GM21717 (cell line): ENCODE measurements at regions not wholly inside any gene's neighbourhood (a gene's known extent, or its start where the extent isn't known, plus 50 kb on each side); places are given as distances from the start of the nearest gene placed in this dataset.

Experiments used
- ATAC-seq: cut with Tn5 transposase; IDR thresholded peaks from one replicate; pipeline ENCODE4 v1.9.1; 2021; ENCODE audit warnings: mild to moderate bottlenecking, moderate library complexity; ENCODE audit not compliant: unreplicated experiment

DNA sequence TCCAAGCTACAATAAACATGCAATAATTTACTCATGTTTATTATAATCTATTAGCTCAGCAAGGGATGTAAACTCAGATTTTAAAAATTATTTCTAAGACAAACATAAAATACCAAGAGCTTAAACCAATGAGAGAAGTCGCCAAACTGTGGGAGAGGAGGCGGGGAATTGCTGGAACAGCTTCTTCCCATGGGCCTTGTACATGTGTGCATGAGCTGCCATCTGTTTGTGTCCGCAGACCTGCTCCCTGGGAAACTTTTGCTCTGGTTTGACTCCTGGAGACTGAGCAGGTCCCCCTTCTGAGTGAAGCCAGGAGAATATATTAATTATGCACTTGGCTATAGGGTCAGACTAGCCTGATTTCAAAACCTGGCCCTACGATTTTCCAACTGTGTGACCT, 655.9 kb upstream of the SOX11 start:
- ATAC-seq = no peak

DNA sequence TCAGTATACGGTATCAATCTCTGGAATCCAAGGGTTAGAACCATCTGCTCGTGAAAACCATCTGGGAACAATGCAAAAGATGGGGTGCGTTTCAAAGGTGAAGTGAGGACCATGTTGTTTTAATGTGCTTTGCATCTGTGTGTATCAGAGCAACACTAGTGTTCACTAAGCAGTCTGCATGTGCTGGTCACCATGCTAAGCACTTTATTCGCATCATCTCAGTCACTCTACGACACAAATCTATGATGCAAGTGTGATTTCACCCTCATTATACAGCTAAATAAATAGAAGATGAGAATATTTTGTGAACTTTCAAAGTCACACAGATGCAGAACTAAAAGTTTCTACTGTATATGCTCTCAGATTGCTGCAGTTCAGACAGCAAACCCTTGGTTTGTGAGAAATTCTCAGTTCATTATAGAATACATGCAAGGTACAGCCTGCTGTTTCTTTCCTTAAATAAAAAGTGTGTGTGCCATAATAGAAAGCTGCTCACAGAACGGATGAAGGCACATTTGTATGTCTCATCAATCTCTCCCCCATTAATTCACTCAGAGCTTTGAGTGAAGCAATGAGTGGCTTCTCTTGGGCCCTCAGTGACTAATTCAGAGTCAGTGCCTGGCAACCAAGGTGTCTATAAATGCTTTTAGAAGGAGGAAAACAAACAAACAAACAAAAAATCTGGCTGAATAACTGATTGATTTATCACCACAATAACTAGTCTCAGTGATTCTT, 652.8 kb upstream of the SOX11 start:
- no peak for ATAC-seq

DNA sequence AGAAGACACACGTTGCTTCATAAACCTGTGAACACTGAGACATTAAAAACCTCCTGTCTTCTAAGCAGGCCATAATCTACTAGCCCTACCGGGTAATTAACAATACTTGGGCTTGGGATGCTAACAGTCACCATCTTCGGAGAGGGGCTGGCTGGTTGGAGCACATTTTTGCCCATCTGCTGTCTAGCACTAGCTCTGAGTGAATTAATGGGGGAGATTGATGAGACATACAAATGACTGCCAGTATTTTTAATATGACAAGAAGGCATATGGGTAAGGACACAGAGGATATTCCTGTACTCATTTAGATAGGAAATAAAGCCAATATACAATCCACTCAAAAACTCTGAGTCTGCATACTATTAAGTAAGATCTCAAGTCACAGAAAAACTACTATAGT, 651.6 kb upstream of the SOX11 start:
- no peak for ATAC-seq

DNA sequence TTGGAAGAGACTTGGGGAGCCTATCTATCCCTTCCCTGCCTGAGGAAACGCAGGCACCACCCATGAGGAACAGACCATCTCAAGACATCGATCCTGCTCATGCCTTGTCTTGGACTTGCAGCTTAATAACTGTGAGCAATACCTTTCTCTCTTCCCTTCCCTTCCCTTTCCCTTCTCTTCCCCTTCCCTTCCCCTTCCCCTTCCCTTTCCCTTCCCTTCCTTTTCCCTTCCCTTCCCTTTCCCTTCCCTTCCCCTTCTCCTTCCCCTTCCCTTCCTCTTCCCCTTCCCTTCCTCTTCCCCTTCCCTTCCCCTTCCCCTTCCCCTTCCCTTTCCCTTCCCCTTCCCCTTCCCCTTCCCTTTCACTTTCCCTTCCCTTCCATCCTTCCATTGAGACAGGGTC, 650.7 kb upstream of the SOX11 start:
- ATAC-seq = no peak

GRCh38 chr2:5042666-5043440, 649.3 kb upstream of the SOX11 start:
- ATAC-seq = no peak

DNA sequence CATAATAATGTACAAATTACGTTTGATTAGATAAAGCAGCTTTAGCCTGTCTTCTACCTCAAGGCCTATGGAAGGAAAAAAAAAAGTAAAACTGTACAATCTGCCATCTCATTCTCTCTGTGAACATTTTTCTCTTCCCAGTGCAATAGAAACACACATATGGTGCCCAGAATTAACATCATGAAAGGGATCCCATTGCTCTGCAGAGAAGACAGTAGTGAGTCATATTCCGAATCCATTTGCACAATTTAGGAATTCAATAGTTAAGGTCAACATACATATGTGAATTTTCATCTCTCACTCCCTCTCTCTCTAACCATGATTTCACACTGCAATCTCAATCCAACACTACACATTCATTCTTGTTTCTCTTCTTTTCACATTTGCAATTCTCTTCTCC, 640.9 kb upstream of the SOX11 start:
- no peak for ATAC-seq

GRCh38 chr2:5052905-5053304, 639.3 kb upstream of the SOX11 start:
- no peak for ATAC-seq

GRCh38 chr2:5057891-5058351, 634.3 kb upstream of the SOX11 start:
- ATAC-seq = no peak

DNA sequence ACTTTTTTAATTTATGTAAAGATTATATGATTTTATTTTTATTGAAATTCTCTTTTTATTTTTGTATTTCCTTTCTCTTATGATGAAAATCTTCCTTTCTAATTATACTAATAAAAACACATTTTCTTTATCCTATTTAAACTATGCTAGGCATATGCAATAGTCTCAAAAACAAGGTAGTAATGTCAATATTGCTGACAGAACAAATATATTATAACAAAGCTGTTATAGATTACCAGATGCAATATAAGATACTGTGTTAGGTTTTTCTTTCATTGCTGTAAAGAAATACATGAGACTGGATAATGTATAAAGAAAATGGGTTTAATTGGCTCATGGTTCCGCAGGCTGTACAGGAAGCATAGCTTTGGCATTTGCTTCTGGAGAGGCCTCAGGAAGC, 631.2 kb upstream of the SOX11 start:
- no peak for ATAC-seq

- ATAC-seq = no peak
Observed at GRCh38 chr2:5064687-5065086, 627.5 kb upstream of the SOX11 start.

DNA sequence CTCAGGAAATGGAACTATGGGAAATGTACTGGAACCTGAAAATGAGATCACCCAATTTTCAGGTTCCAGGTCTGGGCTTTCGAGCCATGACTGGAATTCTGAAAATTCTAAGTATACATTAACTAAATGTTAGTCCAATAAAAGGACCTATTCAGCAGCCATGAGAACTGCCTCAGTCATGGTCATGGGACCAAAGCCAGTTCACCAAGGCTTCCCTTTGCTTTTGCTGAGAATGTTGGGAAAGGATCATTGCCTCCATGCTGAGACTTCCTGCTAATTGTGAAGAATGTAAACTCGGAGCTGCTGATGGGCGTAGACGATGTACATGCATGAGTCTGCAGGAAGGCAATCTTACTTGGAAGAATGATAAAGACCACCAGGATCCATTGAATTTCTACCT, 624.4 kb upstream of the SOX11 start:
- no peak for ATAC-seq

- no peak for ATAC-seq
Observed at GRCh38 chr2:5070257-5070656, 621.9 kb upstream of the SOX11 start.

DNA sequence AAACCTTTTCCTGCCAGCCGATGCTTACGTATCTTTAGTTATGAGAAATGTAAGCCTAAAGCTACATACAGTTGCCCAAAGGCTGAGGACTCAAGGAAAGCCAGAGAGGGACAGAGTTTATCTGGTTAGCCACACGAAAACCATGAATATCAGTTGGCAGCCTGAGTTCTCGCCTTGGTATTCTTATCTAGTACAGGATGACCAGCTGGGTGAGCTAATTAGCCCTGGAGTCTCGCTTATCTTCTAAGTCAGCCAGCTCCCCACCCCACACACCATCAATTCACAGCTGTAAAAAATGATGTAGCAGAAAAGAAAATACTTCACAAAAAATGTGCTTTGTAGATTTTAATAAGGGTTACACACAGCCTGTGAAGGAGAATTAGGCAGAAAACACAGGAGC, 617.5 kb upstream of the SOX11 start:
- ATAC-seq = no peak

DNA sequence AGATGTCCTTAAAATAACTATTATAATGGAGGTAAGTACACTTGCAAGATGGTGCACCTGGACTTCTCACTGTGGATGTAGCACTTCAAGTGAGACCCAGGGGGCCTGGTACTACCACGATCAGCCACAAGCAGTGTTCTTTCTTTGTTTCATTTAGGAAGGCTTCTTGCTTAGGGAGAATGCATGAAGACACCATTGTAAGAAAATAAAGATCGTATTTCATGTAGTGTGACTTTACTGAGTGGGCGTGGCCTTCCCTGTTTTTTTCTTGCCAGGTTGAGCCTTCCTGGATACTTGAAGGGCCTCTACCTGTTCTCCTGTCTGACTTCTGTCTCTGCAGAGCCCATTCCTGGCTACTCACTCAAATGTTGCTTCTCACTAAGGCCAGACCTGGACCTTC, 615.6 kb upstream of the SOX11 start:
- ATAC-seq = no peak

GRCh38 chr2:5077479-5078089, 614.6 kb upstream of the SOX11 start:
- ATAC-seq = no peak

DNA sequence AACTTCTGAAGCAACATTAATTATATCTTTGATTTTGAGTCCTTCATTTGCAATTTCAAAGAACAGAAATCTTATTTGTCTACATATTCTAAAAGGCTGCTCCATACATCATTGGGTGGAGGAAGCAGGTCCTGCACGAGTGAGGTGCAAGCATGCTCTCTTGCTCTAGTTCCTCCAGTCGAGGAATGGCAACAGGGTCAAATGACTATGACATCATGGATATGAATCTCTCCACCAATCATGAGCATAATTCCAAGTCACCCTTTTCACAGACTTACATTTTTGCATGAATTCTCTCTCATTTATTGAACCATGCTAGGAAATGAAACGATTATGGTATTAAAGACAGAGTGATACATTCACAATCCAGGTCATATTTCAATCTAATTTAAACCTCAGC, 608.8 kb upstream of the SOX11 start:
- ATAC-seq = no peak

DNA sequence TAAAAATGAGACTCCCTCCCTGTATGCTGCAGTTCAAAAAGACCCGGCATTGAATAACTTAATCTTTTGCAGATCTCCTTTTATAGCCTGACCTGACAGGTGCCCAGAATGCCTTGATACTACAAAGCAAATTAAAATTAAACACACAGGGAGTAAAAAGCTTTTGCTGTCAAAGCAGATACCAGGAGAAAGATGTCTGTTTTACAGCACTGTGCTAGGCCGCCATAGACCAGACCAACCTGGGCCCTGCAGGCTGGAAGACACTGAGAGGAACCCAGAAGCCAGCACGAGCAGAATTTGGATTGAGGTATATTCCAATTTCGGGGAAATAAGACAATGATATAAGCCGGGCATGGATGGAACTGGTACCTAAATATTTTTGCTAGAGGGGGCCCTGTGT, 602.8 kb upstream of the SOX11 start:
- ATAC-seq = no peak

DNA sequence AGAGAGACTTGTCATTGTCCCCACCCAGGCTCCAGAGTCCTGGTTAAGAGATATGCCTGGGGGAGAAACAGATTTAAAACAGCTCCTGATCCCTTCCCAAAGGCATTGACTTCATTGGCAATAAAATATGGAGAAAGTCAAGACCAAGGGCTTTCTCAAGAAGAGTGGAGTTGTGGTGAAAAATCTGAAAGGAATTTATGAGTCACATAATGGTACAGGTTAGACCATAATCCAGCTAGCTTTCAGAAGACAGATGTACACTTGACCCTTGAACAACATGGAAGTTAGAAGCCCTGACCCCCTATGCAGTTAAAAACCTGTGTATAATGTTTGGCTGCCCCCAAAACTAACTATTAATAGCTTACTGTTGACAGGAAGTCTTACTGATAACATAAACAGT, 599.1 kb upstream of the SOX11 start:
- ATAC-seq = no peak

- ATAC-seq = no peak
Observed at GRCh38 chr2:5093518-5093917, 598.7 kb upstream of the SOX11 start.

DNA sequence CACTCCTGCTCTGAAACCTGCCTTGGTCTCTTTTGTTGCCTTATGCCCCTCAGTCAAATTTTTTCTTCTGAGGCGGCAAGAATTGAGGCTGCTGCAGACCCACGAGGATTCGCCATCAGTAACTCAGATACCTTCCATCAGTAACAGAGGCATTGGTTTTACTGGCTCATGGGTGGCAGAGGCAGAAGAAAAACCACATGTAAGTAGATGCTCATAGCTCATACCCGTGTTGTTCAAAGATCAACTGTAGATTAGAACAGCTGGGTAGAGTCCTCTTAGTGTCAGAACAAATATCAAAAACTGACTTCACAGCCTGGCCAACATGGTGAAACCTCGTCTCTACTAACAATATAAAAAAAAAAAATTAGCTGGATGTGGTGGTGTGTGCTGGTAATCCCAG, 598.0 kb upstream of the SOX11 start:
- no peak for ATAC-seq

DNA sequence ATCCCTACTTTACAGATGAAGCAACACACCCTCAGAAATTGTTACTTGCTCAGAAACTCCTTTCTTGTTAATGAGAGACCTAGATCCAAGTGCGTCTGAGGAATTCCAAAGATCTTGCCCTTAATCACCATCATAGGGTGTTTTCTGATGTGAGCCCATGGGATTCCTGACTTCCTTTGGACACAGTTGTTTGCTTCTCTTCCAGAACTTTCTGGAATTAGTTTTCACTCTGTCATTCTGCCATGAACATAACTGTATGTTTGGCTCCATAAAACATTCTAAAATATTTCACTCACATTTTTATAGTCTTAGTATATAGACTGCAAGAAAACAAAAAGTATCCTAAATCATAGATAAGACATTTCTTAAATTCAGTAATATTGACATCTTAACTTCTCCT, 593.9 kb upstream of the SOX11 start:
- no peak for ATAC-seq

DNA sequence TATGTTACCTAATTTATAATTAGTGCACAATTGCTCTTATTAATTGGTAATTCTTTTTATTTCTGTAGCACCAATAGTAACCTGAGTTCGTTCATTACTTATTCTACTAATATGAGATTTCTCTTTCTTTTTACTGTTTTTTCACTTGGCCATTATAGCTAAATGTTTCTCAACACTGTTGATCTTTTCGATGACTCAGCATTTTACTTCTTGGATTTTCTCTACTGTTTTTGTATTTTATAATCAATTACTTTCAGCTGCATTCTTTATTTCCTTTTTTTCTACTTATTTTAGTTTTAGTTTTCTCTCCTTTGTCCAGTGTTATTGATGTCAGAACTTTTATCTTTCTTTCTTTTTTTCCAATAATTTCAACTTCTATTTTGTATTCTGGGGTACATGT, 589.4 kb upstream of the SOX11 start:
- no peak for ATAC-seq
